ENCODE measurements at regions not wholly inside any gene's neighbourhood (a gene's known extent, or its start where the extent isn't known, plus 50 kb on each side); places are given as distances from the start of the nearest gene placed in this dataset.

DNA sequence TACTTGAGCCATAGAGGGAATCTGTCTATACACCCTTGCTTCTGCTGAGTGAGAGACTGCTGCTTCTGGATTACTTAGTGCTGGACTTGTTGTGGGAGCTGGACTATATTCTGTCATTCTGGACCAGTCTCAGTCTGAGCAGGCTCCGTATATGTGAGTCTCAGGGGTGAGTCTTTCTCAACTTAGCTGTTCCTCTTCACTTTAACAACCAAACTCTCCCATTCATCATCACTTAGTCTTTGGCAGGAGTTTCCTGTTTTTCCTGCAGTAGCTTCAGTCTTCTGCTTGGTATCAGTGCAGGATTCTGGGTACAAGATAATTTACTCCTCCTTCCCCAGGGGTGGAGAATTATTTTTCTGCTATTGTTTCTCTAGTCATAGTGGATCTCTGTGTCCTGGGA lies 779.5 kb downstream of the METTL15 start:
- no peak for DNase-seq (ENCODE audit: low spot score)

DNA sequence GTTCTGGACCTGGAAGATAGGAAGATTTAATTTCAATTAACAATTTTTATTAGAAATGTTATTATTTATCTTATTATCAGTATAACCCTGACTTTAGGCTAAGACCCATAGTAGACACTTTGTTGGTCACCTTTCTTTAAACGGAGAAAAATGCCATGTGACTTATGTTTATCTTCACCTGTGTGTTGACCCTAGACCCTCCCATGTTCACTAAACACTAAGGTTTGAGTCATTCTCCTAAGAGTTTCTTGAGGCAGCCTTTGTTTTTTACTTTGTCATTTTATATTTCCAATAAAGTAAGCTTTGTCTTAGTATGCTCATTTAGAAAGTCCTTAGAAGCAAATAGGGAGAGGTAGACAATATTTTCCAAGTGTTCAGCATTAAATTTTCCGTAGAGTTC lies 771.7 kb downstream of the METTL15 start:
- no peak for DNase-seq (ENCODE audit: low spot score)

DNA sequence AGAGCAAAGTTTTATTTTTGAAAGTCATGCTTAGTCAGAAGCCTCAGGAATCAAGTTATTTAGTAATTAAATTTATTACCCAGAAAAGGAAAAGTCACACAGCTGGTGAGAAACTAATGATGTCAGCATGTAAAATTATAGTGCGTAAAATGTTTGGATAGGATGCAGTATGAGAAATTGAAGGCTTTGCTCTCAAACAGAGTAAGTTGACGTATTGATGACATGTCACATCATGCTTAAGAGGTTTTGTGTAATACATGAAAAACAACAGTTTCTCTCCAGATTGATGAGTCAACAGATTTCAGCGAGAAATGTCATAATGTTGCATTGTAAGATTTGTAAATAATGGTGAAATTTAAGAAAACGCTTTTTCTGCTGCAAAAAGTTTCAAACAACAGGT lies 769.8 kb downstream of the METTL15 start:
- DNase-seq (ENCODE audit: low spot score): no peak

DNA sequence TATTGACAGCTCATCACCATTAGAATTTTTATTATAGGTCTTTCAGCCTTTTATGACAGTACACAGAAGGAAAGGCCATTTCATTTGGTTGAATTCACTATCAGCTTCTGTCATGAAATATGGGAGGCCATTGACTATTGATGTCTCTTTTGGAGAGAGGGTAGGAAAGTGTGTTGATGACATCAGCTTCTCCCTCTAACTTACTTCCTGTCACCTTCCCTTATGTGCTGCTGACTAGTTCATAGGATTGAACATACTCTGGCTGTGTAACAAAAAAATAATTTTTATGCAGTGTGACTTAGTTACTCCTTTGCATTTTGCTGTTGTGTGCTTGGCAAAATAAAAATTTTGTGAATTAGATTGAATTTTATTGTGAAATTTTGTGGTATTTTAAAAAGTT lies 769.2 kb downstream of the METTL15 start:
- no peak for DNase-seq (ENCODE audit: low spot score)

DNA sequence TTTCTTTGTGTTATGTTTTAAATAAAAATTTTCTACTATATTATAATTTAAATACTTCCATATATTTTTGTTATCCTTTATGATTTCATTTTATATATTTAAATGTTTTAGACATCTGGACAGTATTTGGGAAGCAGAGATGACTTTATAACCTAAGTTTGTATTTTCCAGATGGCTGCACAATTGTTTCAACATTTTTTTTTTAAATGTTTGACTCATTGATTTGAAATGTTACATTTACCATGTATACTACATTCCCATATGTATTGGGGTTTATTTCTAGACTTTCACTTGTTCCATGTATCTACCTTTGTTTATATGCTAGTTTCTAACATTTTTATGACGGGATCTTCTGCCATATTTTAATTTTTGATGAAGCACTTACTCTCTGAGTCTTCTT lies 766.5 kb downstream of the METTL15 start:
- DNase-seq (ENCODE audit: low spot score): no peak

DNA sequence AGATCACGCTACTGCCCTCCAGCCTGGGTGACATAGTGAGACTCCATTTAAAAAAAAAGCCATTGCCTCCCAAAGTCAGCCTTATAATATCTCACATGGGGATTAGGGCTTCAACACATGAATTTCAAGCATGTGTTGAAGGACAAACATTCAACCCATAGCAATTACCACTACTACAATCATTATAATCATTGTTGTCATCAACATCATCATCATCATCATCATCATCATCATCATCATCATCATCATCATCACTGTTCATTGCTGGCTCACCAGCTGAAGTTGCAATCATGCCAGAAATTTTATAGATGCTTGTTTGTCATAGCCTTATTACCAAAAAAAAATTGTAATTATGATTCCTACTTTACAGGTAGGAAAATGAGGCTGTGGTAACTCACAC lies 762.9 kb downstream of the METTL15 start:
- DNase-seq (ENCODE audit: low spot score): no peak

DNA sequence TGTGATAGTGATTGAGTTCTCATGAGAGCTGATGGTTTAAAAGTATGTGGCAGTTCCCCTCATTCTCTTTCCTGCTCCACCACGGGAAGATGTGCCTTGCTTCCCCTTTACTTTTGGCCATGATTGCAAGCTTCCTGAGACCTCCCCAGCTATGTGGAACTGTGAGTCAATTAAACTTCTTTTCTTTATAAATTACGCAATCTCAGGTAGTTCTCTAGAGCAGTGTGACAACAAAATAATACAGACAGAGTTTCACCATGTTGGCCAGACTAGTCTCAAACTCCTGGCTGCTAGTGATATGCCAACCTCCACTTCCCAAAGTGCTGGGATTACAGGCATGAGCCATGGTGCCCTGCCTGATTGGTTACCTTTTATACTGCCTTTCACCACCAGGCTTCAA lies 755.2 kb downstream of the METTL15 start:
- DNase-seq (ENCODE audit: low spot score): no peak

DNA sequence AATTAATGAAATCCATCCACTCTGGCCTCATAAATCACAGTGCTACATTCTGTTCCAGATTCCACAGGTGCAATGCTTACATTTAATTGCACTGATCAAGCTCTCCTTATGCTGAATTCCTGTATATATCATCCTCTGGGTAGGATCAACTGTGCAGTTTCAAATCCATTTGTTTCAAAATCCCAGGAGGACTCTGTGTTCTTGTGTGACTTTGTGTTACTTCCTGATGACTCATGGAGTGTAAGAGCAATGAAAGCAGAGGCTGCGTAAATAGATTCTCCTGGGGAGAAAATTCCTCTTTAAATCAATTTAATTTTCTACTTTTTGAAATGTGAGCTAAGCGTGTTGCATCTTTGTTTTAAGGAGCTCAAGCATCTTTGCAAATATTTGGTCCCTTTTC lies 752.7 kb downstream of the METTL15 start:
- no peak for DNase-seq (ENCODE audit: low spot score)

DNA sequence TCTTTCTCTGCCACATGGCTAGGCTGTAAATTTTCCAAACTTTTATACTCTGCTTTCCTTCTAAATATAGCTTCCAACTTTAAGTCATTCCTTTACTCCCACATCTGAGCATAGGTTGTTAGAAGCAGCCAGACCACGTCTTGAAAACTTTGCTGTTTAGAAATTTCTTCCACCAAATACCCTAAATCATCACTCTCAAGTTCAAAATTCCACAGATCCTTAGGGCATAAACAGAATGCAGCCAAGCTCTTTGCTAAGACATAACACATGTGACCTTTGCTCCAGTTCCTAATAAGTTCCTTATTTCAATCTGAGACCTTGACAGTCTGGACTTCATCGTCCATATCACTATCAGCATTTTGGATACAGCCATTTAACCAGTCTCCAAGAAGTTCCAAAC lies 749.9 kb downstream of the METTL15 start:
- no peak for DNase-seq (ENCODE audit: low spot score)

DNA sequence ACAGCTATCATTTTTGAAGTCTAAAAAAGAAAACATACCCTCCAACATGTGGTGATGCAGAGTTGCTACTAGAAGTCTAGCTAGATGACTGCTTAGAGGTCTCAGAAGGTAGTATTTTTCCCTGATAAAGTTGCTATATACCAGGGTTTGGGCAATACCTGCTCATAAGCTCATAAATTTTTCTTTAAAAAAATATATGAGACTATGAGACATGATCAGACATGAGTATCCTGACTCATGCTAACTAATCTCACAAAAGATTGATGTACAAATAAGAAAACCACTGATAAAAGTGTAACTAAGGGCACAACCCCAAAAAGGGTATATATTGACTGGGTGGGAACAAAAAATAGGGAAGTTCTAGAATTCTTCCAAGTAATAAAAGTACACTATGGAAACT lies 740.9 kb downstream of the METTL15 start:
- no peak for DNase-seq (ENCODE audit: low spot score)

DNA sequence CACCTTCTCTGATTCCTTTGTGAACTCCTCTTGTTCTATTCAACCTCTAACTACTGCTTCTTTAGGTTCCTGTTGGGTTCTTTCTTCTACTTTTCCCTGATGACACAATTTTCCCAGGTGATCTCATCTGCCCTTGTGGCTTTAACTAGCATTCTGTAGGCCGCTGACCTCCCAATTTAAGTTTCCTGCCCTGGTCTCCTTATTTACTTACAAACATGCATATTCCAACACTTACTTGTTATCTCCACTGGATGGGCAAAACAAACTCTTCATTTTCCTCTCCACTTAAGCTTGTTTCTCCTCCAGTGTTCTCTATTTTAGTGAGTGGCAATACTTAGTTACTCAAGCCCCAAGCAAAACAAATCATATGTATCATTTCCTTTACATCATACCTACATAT lies 734.5 kb downstream of the METTL15 start:
- DNase-seq (ENCODE audit: low spot score): no peak

DNA sequence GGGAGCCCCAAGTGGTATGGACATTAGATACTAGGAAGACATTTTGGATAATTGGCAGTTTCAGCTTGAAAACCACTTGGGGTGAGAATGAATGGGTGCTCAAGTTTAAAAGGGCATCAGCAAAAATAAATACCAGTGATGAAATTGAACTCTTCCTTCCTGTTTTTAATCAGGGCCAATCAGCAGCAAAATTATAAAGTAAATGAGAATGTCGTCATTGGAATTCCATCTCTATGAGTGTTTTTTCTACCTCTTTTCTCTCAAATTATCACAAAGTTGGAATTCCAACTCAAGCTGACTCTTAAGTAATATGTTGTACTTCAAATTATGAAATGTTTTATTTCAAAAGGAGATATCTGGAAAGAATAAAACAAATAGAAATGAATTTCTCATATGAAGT lies 730.6 kb downstream of the METTL15 start:
- no peak for DNase-seq (ENCODE audit: low spot score)

DNA sequence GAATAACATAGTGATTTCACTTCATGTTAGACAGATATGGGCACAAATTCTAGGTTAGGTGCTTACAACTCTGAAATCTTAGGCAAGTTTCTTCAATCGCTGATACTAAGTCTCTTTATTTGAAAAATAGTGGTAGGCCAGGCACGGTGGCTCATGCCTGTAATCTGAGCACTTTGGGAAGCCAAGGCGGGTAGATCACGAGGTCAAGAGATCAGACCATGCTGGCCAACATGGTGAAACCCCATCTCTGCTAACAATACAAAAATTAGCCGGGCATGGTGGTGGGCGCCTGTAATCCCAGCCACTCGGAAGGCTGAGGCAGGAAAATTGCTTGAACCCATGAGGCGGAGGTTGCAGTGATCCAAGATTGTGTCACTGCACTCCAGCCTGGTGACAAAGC lies 729.4 kb downstream of the METTL15 start:
- no peak for DNase-seq (ENCODE audit: low spot score)

DNA sequence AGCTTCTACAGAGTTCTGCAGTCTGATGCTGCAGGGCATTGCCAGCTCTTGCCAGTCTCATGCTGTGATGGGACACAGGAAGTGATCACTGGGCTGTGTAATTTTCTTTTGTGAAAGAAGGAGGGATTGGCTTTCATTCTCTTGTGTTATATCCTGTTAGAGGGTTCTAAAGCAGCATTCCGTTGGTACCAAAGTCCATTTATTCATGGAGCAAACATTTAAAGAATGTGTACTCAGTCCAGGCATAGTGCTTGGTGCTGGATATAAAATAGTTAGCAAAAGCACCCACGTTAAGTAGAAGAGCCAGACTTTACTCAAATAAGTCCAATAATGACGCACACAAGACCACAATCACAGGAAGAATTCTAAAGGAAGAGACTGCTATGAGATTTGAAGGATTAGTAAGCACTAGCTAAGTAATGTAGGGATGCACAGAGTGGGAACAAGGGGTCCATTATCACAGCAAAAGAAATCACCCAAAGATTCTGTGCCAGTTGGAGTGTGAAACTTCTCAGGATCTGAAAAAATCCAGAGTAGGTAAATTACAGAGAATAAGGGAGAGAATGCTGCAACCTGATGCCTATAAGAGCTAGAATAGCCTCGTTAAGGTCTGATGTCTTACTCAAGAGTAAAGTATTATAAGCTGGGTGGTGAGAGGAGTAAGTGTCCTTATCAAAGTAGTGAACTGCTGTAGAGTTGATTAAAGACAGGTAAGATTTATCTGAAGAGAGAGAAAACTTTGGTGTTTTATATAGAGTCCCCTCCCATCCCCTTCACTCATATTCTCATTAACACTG lies 728.3 kb downstream of the METTL15 start:
- DNase-seq (ENCODE audit: low spot score): peak; percentile 23

DNA sequence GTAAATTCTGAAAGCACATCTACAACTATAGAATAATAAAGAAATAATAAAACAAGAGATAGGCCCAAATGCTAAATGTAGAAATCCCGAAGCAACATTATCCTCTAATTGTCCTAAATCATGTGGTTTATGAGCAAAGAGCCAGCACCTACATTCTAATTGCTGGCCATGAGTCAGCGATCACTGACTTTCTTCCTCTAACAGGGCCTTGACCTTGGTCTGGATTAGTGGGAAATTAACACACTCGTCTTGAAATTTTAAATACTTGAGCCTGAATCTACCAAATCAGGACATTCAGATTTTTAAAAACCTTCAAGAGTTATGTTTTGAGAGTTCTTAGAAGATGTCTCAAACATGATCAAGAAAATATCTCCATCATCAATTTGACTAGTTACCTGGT lies 727.6 kb downstream of the METTL15 start:
- DNase-seq (ENCODE audit: low spot score): no peak

DNA sequence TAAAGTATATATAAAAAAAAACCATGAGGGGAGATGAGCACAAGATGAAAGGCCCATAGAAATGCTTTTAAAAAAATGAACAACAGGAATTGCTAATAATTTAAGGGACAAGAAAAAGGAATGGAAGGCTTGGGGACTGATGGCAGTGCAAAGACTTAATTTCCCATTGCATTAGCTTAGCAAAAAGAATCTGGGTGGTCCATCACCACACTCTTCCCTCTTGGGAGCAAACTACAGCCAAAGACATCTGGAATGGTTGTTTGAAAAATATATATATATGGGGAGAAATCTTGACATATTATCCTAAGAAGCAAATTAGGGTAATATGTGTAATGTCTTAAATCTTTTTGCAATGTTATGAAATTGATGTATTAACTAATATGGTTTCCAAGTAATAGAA lies 727.1 kb downstream of the METTL15 start:
- DNase-seq (ENCODE audit: low spot score): no peak

DNA sequence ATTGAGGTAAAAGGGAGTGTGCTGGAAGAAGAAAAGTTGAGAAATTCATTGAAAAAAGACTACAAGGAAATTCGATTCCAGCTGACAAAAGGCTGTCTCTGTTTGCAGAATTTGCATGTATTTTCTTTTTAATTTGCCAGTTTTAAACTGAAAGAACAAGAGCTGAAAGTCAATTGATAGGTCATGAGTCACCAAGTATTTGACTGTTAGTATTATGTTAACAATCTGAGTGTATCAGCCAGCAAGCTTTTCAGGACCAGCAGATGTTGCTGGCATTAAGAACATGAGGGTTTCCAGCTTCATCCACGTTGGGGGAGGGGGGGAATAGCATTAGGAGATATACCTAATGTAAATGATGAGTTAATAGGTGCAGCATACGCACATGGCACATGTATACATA lies 726.7 kb downstream of the METTL15 start:
- no peak for DNase-seq (ENCODE audit: low spot score)

DNA sequence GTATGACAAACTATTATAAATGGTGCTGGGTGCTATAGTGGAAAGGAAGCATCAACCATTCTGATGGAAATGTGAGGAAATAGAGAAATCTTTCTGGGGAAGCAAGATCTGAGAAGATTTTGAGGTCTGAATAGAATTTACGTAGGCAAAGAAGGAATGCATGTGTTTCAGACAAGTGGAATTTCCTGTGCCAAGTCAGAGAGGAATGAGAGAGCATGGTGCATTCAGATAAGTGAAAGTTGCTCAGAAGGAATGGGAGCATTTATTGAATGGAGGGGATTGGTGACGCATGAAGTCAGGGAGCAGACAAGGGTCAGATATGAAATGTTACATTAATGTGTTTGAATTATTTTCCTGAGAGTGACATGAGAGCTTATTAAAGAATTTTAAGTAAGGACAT lies 725.5 kb downstream of the METTL15 start:
- no peak for DNase-seq (ENCODE audit: low spot score)

DNA sequence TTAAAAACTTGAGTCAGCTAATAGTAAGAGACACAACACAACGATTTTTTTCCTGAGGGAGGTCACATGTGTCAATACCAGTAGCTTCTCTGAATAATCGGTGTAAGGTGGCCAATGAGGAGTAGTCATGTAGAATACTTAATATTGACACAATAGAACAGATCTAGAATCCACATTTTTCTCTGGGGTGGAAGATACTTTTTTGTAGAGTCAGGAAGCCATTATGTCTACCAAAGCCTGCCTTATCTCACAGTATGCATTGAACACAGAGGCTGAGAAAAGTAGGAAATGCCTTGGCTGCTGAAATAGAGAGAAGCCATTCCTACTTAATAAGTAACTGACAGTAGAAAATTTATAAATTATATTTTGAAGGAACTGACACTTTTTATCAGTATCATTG lies 725.0 kb downstream of the METTL15 start:
- no peak for DNase-seq (ENCODE audit: low spot score)

DNA sequence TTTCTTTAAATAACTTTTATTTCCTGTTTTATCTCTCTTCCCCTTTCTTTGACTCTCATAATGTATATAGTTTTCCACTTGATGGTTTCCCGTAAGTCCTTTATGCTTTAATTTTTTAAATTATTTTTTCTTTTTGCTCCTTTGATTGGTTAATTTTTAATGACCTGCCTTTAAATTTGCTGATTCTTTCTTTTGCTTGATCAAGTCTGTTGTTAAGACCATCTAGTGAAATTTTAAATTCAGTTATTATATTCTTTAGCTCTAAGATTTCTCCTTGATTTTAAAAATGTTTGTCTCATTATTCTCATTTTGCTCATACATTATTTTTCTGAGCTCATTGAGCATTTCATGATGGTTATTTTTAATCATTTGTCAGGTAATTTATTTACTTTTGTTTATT lies 718.6 kb downstream of the METTL15 start:
- DNase-seq (ENCODE audit: low spot score): no peak

DNA sequence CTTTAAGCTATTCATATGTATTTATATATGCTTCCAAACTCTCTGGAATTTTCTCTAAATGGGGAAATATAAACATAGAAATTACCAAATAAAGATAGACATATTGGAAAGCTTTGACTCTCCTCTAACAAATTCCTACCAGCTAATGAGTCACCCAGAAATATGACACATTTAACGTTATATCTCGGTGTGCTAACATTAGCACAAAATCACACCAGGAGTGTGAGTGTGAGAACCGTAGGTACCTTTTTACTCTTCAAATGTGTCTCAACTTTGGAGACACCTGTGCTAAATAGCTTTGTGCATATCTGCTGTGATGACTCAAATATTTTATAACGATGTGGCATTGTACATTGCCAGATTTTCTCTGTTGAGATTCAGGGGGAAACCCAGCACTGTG lies 714.4 kb downstream of the METTL15 start:
- DNase-seq (ENCODE audit: low spot score): no peak

DNA sequence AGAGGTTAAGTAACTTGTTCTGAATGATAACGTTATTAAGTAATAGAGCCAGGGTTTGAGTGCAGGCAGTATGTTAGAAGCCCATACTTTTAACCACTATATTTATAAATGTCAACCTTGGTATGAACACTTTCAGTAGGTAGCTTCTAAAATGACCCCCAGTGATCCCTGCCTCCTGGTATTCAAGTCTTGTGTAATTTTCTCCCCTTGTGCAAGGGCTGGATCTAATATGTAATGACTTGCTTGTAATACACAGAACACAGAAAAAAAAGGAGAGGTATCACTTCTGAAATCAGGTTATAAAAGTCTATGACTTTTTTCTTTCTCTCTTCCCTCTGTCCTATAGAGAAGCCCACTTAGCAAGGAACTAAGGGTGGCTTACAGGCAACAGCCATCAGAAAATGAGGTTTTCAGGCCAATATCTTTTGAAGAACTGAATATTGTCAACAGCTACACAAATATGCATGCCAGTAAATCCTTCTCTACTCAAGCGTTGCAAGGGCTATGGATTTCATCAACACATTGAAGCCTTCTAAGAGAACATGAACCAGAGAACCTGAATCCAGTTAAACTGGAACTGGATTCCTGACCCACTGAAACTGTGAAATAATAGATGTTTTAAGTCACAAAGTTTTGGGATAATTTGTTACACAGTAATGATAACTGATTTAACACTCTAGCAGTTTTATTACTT lies 712.3 kb downstream of the METTL15 start:
- DNase-seq (ENCODE audit: low spot score): no peak

DNA sequence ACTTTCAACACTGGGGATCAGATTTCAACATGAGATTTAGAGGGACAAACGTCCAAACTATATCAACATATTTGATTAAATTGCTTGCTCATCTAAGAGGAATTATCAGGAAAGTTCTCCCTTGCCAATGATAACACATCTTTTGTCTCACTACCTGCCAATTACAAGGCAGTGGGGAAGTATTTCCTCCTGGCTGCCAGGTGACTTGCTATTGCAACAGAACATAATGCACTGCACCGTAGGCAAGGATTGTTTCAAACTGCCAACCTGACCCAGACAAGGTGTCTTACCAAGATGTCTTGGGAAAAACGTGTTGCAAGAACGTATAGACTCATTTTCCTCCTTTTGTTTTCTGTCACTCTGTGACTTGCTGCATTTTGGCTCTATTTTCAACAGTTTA lies 711.6 kb downstream of the METTL15 start:
- no peak for DNase-seq (ENCODE audit: low spot score)

DNA sequence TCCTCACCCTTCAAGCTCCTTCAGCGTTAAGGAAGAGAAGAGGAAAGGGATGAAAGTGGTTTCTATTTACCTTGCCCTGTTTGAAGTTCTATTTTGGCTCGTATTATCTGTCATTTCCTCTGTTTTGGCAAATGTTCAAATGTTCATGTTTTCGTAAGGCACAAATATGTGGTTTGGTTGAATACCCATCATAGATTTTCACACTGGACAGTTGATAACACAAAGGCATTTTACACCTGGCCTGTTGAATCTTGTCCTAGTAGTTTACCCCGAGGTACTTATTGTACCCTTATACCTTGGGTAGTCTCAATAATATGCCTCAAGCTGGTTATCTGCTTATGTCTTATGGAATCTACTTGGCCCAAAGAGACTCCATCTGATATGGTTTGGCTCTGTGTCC lies 706.9 kb downstream of the METTL15 start:
- no peak for DNase-seq (ENCODE audit: low spot score)
